BE2C (cell line): ENCODE measurements at regions not wholly inside any gene's neighbourhood (a gene's known extent, or its start where the extent isn't known, plus 50 kb on each side); places are given as distances from the start of the nearest gene placed in this dataset.

ENCODE experiments used
- DNase-seq: peaks from one replicate; pipeline ENCODE4 v3.0.0-alpha.2; 2020
- H3K27me3 ChIP-seq: fragments of 250-450 bp; sonication (Bioruptor Pico); 2 replicates; pipeline ENCODE4 v1.5.1; 2020; ENCODE audit warnings: mild to moderate bottlenecking
- H3K36me3 ChIP-seq: fragments of 250-450 bp; sonication (Bioruptor Pico); 2 replicates; pipeline ENCODE4 v1.5.1; 2020; ENCODE audit warnings: mild to moderate bottlenecking
- H3K4me1 ChIP-seq: fragments of 250-450 bp; sonication (Bioruptor Pico); 2 replicates; pipeline ENCODE4 v1.5.1; 2020
- H3K4me3 ChIP-seq: 2 replicates; pipeline ENCODE4 v1.5.1; 2011; ENCODE audit warnings: low read depth, low read length
- H3K9me3 ChIP-seq: fragments of 250-450 bp; sonication (Bioruptor Pico); 2 replicates; pipeline ENCODE4 v1.5.1; 2020
- CTCF ChIP-seq: IDR thresholded peaks from 2 replicates; pipeline ENCODE4 v1.5.1; 2012; ENCODE audit warnings: mild to moderate bottlenecking, low read depth, low read length

GRCh38 chr6:138038142-138038870, 68.9 kb downstream of the PERP start:
- no peak for DNase-seq
- no peak overlapping the region for H3K4me3 ChIP-seq
- no peaks in the 10 kb centered on the region for H3K9me3 ChIP-seq
- TF ChIP-seq CTCF: no peak
- H3K27me3 ChIP-seq: no peaks in the 10 kb centered on the region
- H3K4me1 ChIP-seq: no peaks in the 10 kb centered on the region
- no peaks in the 10 kb centered on the region for H3K36me3 ChIP-seq
